ENCODE measurements at regions not wholly inside any gene's neighbourhood (a gene's known extent, or its start where the extent isn't known, plus 50 kb on each side); places are given as distances from the start of the nearest gene placed in this dataset.

- H3K9me3 Mint-ChIP-seq = no peaks in the 10 kb centered on the region
- H3K4me3 Mint-ChIP-seq = no peak overlapping the region
- H3K36me3 Mint-ChIP-seq = no peaks in the 10 kb centered on the region
- ATAC-seq (no peak), DNase-seq (ENCODE audit: low spot score in 2 of 2) (no peak)
- no peak overlapping the region for H3K27ac Mint-ChIP-seq
- H3K4me1 Mint-ChIP-seq = peaks cover 11% of the 10 kb centered on the region
These were observed 396.5 kb upstream of the NPVF start for GRCh38 chr7:25624833-25625232.

- no peak overlapping the region for H3K27ac Mint-ChIP-seq
These were observed 397.2 kb upstream of the NPVF start for GRCh38 chr7:25625306-25625992.

GRCh38 chr7:25626451-25627131, 398.3 kb upstream of the NPVF start:
- H3K9me3 Mint-ChIP-seq = no peaks in the 10 kb centered on the region
- H3K4me3 Mint-ChIP-seq = no peak overlapping the region
- ATAC-seq (no peak), DNase-seq (ENCODE audit: low spot score in 2 of 2) (no peak)
- H3K36me3 Mint-ChIP-seq = no peaks in the 10 kb centered on the region
- no peaks in the 10 kb centered on the region for H3K4me1 Mint-ChIP-seq
- no peak overlapping the region for H3K27ac Mint-ChIP-seq

More at GRCh38 chr7:25625306-25625992, 397.2 kb upstream of the NPVF start:
- DNase-seq (ENCODE audit: low spot score in 2 of 2) (no peak), ATAC-seq (no peak)
- Mint-ChIP-seq H3K9me3 (no peaks in the 10 kb centered on the region), H3K4me3 (no peak overlapping the region), H3K4me1 (peaks cover 6% of the 10 kb centered on the region), H3K36me3 (no peaks in the 10 kb centered on the region)

GRCh38 chr7:25628446-25628845, 400.2 kb upstream of the NPVF start:
- Mint-ChIP-seq H3K4me3 (no peak overlapping the region), H3K4me1 (no peaks in the 10 kb centered on the region), H3K36me3 (no peaks in the 10 kb centered on the region), H3K9me3 (no peaks in the 10 kb centered on the region), H3K27ac (no peak overlapping the region)
- DNase-seq (ENCODE audit: low spot score in 2 of 2) = no peak
- ATAC-seq = no peak

GRCh38 chr7:25632616-25633015, 404.3 kb upstream of the NPVF start:
- DNase-seq (ENCODE audit: low spot score in 2 of 2) = no peak
- Mint-ChIP-seq H3K36me3 (no peaks in the 10 kb centered on the region), H3K9me3 (no peaks in the 10 kb centered on the region), H3K4me3 (no peak overlapping the region), H3K27ac (no peak overlapping the region), H3K4me1 (no peaks in the 10 kb centered on the region)
- no peak for ATAC-seq

- H3K4me1 Mint-ChIP-seq = no peaks in the 10 kb centered on the region
- H3K27ac Mint-ChIP-seq = no peak overlapping the region
- DNase-seq (ENCODE audit: low spot score in 2 of 2) = no peak
- no peak for ATAC-seq
- no peaks in the 10 kb centered on the region for H3K36me3 Mint-ChIP-seq
- no peaks in the 10 kb centered on the region for H3K9me3 Mint-ChIP-seq
- no peak overlapping the region for H3K4me3 Mint-ChIP-seq
These were observed 405.2 kb upstream of the NPVF start for GRCh38 chr7:25633426-25634036.

GRCh38 chr7:25636168-25636567, 407.9 kb upstream of the NPVF start:
- H3K27ac Mint-ChIP-seq = no peak overlapping the region
- no peaks in the 10 kb centered on the region for H3K4me1 Mint-ChIP-seq
- H3K36me3 Mint-ChIP-seq = no peaks in the 10 kb centered on the region
- no peaks in the 10 kb centered on the region for H3K9me3 Mint-ChIP-seq
- ATAC-seq (no peak), DNase-seq (ENCODE audit: low spot score in 2 of 2) (no peak)
- H3K4me3 Mint-ChIP-seq = no peak overlapping the region

- no peaks in the 10 kb centered on the region for H3K9me3 Mint-ChIP-seq
- no peaks in the 10 kb centered on the region for H3K4me1 Mint-ChIP-seq
- ATAC-seq = peak; percentile 20
- no peak overlapping the region for H3K4me3 Mint-ChIP-seq
- H3K27ac Mint-ChIP-seq = no peak overlapping the region
- DNase-seq (ENCODE audit: low spot score in 2 of 2) = no peak
- H3K36me3 Mint-ChIP-seq = no peaks in the 10 kb centered on the region
These were observed 408.6 kb upstream of the NPVF start for GRCh38 chr7:25636871-25637283.

- H3K36me3 Mint-ChIP-seq = no peaks in the 10 kb centered on the region
- H3K9me3 Mint-ChIP-seq = no peaks in the 10 kb centered on the region
- DNase-seq (ENCODE audit: low spot score in 2 of 2) (no peak), ATAC-seq (no peak)
- H3K4me3 Mint-ChIP-seq = no peak overlapping the region
- H3K27ac Mint-ChIP-seq = no peak overlapping the region
- no peaks in the 10 kb centered on the region for H3K4me1 Mint-ChIP-seq
These were observed 409.8 kb upstream of the NPVF start for GRCh38 chr7:25638068-25638467.

- no peak for ATAC-seq
- DNase-seq (ENCODE audit: low spot score in 2 of 2) = no peak
- H3K4me3 Mint-ChIP-seq = no peak overlapping the region
- no peaks in the 10 kb centered on the region for H3K9me3 Mint-ChIP-seq
- H3K36me3 Mint-ChIP-seq = no peaks in the 10 kb centered on the region
- no peaks in the 10 kb centered on the region for H3K4me1 Mint-ChIP-seq
- H3K27ac Mint-ChIP-seq = no peak overlapping the region
These were observed 410.4 kb upstream of the NPVF start for GRCh38 chr7:25638590-25639244.

GRCh38 chr7:25642849-25643248, 414.6 kb upstream of the NPVF start:
- ATAC-seq = no peak

GRCh38 chr7:25643286-25643685, 415.0 kb upstream of the NPVF start:
- DNase-seq (ENCODE audit: low spot score in 2 of 2) (no peak), ATAC-seq (no peak)
- Mint-ChIP-seq H3K36me3 (no peaks in the 10 kb centered on the region), H3K27ac (no peak overlapping the region), H3K9me3 (no peaks in the 10 kb centered on the region), H3K4me1 (no peaks in the 10 kb centered on the region), H3K4me3 (no peak overlapping the region)

More at GRCh38 chr7:25642849-25643248, 414.6 kb upstream of the NPVF start:
- DNase-seq (ENCODE audit: low spot score in 2 of 2) = no peak
- Mint-ChIP-seq H3K9me3 (no peaks in the 10 kb centered on the region), H3K4me1 (no peaks in the 10 kb centered on the region), H3K36me3 (no peaks in the 10 kb centered on the region), H3K4me3 (no peak overlapping the region), H3K27ac (no peak overlapping the region)

- Mint-ChIP-seq H3K4me1 (no peaks in the 10 kb centered on the region), H3K27ac (no peak overlapping the region), H3K4me3 (no peak overlapping the region), H3K9me3 (no peaks in the 10 kb centered on the region), H3K36me3 (no peaks in the 10 kb centered on the region)
- DNase-seq (ENCODE audit: low spot score in 2 of 2) (no peak), ATAC-seq (no peak)
These were observed 415.6 kb upstream of the NPVF start for GRCh38 chr7:25643770-25644394.

GRCh38 chr7:25646726-25647413, 418.6 kb upstream of the NPVF start:
- no peaks in the 10 kb centered on the region for H3K36me3 Mint-ChIP-seq
- H3K9me3 Mint-ChIP-seq = no peaks in the 10 kb centered on the region
- DNase-seq (ENCODE audit: low spot score in 2 of 2) (no peak), ATAC-seq (no peak)
- no peak overlapping the region for H3K27ac Mint-ChIP-seq
- H3K4me3 Mint-ChIP-seq = no peak overlapping the region
- H3K4me1 Mint-ChIP-seq = no peaks in the 10 kb centered on the region

GRCh38 chr7:25647872-25648271, 419.6 kb upstream of the NPVF start:
- ATAC-seq (no peak), DNase-seq (ENCODE audit: low spot score in 2 of 2) (no peak)
- Mint-ChIP-seq H3K9me3 (no peaks in the 10 kb centered on the region), H3K4me1 (no peaks in the 10 kb centered on the region), H3K36me3 (no peaks in the 10 kb centered on the region), H3K27ac (no peak overlapping the region), H3K4me3 (no peak overlapping the region)
